ENCODE measurements at regions not wholly inside any gene's neighbourhood (a gene's known extent, or its start where the extent isn't known, plus 50 kb on each side); places are given as distances from the start of the nearest gene placed in this dataset.

- Histone ChIP-seq H2AK5ac (ENCODE audit: low read depth, low read length) (no peak overlapping the region), H3K4me2 (ENCODE audit: insufficient read depth in 1 of 2, low read depth in 2 of 2, low read length in 2 of 2) (no peak overlapping the region), H3K23me2 (ENCODE audit: low read depth, low read length) (no peaks in the 10 kb centered on the region), H4K5ac (ENCODE audit: insufficient read length, low read depth, low read length) (no peak overlapping the region), H3K23ac (ENCODE audit: insufficient read length) (no peak overlapping the region), H3K9ac (replicated peaks in 1 of 4; ENCODE audit: extremely low read depth in 1 of 4, low read depth in 3 of 4, low read length in 3 of 4) (no peak overlapping the region), H2AFZ (ENCODE audit: low read length) (0 out of 2 replicates have a peak overlapping the region, but pooled peaks have one; percentile 75), H3K4me3 (ENCODE audit: extremely low read depth in 1 of 4, insufficient read depth in 2 of 4, low read depth in 3 of 4, low read length in 4 of 4) (no peak overlapping the region), H3K56ac (replicated peaks; ENCODE audit: insufficient read length, low read depth, low read length) (no peak overlapping the region), H3K18ac (ENCODE audit: extremely low read depth, low read length) (no peak overlapping the region), H4K8ac (ENCODE audit: extremely low read depth, insufficient read depth, low read length) (no peak overlapping the region), H2BK120ac (replicated peaks; ENCODE audit: low read depth, low read length) (no peak overlapping the region), H3K27me3 (replicated peaks in 1 of 4; ENCODE audit: control insufficient read depth in 3 of 4, extremely low read depth in 1 of 4, insufficient read depth in 3 of 4, low read length in 3 of 4) (no peaks in the 10 kb centered on the region), H2BK5ac (ENCODE audit: low read depth, low read length) (no peak overlapping the region), H2BK12ac (ENCODE audit: low read depth, low read length) (no peak overlapping the region), H3K4me1 (replicated peaks in 1 of 4; ENCODE audit: control insufficient read depth in 3 of 4, insufficient read depth in 4 of 4, low read length in 3 of 4) (0 out of 7 replicates have a peak, but pooled peaks cover 0 to 4% (median under 1%) of the 10 kb centered on the region in 4 experiments), H3K14ac (ENCODE audit: insufficient read length) (no peak overlapping the region), H3K36me3 (ENCODE audit: control insufficient read depth in 2 of 4, insufficient read depth in 4 of 4, low read length in 3 of 4) (no peaks in the 10 kb centered on the region), H3K79me1 (ENCODE audit: low read depth, low read length) (no peaks in the 10 kb centered on the region), H2BK15ac (ENCODE audit: low read length) (no peak overlapping the region), H3K79me2 (ENCODE audit: control insufficient read depth in 1 of 2, insufficient read depth in 2 of 2, low read length in 2 of 2) (no peaks in the 10 kb centered on the region), H4K20me1 (replicated peaks in 1 of 2; ENCODE audit: control insufficient read depth in 1 of 2, insufficient read depth in 2 of 2, low read length in 2 of 2) (no peaks in the 10 kb centered on the region), H3K27ac (ENCODE audit: low read depth, low read length) (no peak overlapping the region), H3K9me3 (ENCODE audit: insufficient read depth in 2 of 2, low read depth in 1 of 2, low read length in 1 of 2) (no peaks in the 10 kb centered on the region), H4K91ac (replicated peaks; ENCODE audit: insufficient read length, low read length) (no peak overlapping the region), H3K4ac (replicated peaks; ENCODE audit: insufficient read length, low read depth, low read length) (no peak overlapping the region), H2BK20ac (ENCODE audit: low read length) (no peak overlapping the region)
- ChIA-PET CTCF (ENCODE audit: partially characterized antibody) (interaction anchor here (1.6 kb wide), 1 partner anchor 10 kb away, joined by 4 read pairs; no protein-coding TSS in a partner anchor), POLR2A (ENCODE audit: partially characterized antibody) (interaction anchor here (1.0 kb wide), 1 partner anchor 50 kb away, joined by 3 read pairs; no protein-coding TSS in a partner anchor)
- FAIRE-seq (no peak), DNase-seq (ENCODE audit: low read depth in 1 of 2, low spot score in 2 of 2) (no peak)
- 93% methylated on average over 1 of the region's 1 CpG; no CpG with 5 or more reads in 1 of the 2 experiments for WGBS, 2 experiments (ENCODE audit: extremely low coverage in 1 of 2, insufficient coverage in 1 of 2, insufficient read length in 1 of 2, insufficient replicate concordance in 2 of 2, low coverage in 1 of 2, low lambda C conversion rate in 2 of 2, missing lambda C conversion rate in 1 of 2)
- no peak for TF ChIP-seq KDM4A (IDR thresholded peaks at IDR 0.05; ENCODE audit: low read depth, low read length, severe bottlenecking)
- TF ChIP-seq EGR1 (IDR thresholded peaks at IDR 0.05; ENCODE audit: borderline replicate concordance, low read depth, low read length): no peak
- TF ChIP-seq RNF2 (IDR thresholded peaks at IDR 0.05; ENCODE audit: borderline replicate concordance, low read depth, low read length, missing control alignments, poor library complexity, severe bottlenecking): no peak
- TF ChIP-seq FOSL1 (IDR thresholded peaks at IDR 0.05; ENCODE audit: insufficient read depth, low read depth, low read length): no peak
- TF ChIP-seq MAFK (IDR thresholded peaks at IDR 0.05; ENCODE audit: low read depth, low read length): no peak
- no peak for TF ChIP-seq SIN3A (conservative IDR thresholded peaks at IDR 0.05 in 1 of 2, IDR thresholded peaks at IDR 0.05 in 1 of 2; ENCODE audit: low read depth in 1 of 2, low read length in 2 of 2)
- no peak for TF ChIP-seq GABPA (IDR thresholded peaks at IDR 0.05; ENCODE audit: borderline replicate concordance, insufficient read depth, low read length)
- TF ChIP-seq PHF8 (conservative IDR thresholded peaks at IDR 0.05; ENCODE audit: low read depth, low read length): no peak
- TF ChIP-seq ATF3 (IDR thresholded peaks at IDR 0.05; ENCODE audit: insufficient read depth, low read depth, low read length): no peak
- no peak for TF ChIP-seq NANOG (IDR thresholded peaks at IDR 0.05; ENCODE audit: insufficient read depth, low read depth, low read length, poor library complexity, severe bottlenecking)
- no peak for TF ChIP-seq RAD21 (IDR thresholded peaks at IDR 0.05 in 1 of 2, conservative IDR thresholded peaks at IDR 0.05 in 1 of 2; ENCODE audit: low read depth in 2 of 2, low read length in 2 of 2)
- TF ChIP-seq JUN (IDR thresholded peaks at IDR 0.05; ENCODE audit: low read depth, low read length): no peak
Measured at GRCh38 chr9:99411068-99411467, 189.0 kb downstream of the SEC61B start.
